ENCODE measurements at regions not wholly inside any gene's neighbourhood (a gene's known extent, or its start where the extent isn't known, plus 50 kb on each side); places are given as distances from the start of the nearest gene placed in this dataset.

DNA sequence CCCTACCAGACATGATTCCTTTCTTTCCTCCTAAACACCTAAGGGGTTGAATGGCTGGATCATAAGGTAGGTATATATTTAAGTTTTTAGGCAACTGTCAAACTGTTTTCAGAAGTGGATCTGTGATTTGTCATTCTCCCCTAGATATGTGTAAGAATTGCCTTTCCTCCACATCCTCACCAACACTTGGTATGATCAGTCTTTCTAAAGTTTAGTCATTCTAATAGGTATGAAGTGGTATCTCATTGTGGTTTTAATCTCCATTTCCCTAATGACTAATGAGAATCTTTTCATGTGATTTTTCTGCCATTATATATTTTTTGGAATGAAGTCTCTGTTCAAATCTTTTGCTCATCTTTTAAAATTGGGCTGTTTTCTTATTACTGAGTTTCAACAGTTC lies 122.1 kb downstream of the TFCP2L1 start:
- no peak for DNase-seq (ENCODE audit: low spot score)
- Histone ChIP-seq H3K27ac (ENCODE audit: poor library complexity, severe bottlenecking) (no peak overlapping the region), H3K4me3 (ENCODE audit: severe bottlenecking) (no peak overlapping the region), H3K27me3 (ENCODE audit: insufficient read depth, poor library complexity, severe bottlenecking) (no peaks in the 10 kb centered on the region), H3K36me3 (ENCODE audit: low read depth) (no peaks in the 10 kb centered on the region), H3K4me1 (ENCODE audit: insufficient read depth, poor library complexity, severe bottlenecking) (no peaks in the 10 kb centered on the region), H3K9me3 (ENCODE audit: severe bottlenecking) (peaks cover 4% of the 10 kb centered on the region)
- no peak for ATAC-seq (ENCODE audit: low read depth)
- TF ChIP-seq, protein P1, sequence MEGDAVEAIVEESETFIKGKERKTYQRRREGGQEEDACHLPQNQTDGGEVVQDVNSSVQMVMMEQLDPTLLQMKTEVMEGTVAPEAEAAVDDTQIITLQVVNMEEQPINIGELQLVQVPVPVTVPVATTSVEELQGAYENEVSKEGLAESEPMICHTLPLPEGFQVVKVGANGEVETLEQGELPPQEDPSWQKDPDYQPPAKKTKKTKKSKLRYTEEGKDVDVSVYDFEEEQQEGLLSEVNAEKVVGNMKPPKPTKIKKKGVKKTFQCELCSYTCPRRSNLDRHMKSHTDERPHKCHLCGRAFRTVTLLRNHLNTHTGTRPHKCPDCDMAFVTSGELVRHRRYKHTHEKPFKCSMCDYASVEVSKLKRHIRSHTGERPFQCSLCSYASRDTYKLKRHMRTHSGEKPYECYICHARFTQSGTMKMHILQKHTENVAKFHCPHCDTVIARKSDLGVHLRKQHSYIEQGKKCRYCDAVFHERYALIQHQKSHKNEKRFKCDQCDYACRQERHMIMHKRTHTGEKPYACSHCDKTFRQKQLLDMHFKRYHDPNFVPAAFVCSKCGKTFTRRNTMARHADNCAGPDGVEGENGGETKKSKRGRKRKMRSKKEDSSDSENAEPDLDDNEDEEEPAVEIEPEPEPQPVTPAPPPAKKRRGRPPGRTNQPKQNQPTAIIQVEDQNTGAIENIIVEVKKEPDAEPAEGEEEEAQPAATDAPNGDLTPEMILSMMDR (IDR thresholded peaks at IDR 0.05; ENCODE audit: poor library complexity, severe bottlenecking), result no peak

DNA sequence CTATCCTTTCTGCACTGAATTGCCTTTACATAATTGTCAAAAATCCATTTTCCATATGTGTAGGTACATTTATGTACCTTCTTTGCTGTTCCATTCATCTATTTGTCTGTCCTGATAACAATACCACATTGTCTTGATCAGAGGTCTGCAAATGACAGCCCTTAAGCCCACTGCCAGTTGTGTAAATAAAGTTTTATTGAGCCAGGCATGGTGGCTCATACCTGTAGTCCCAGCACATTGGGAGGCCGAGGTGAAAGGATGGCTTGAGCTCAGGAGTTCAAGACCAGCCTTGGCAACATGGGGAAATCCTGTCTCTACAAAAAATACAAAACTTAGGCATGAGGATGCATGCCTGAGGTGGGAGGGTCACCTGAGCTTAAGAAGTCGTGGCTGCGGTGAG lies 121.0 kb downstream of the TFCP2L1 start:
- TF ChIP-seq, protein P1 (IDR thresholded peaks at IDR 0.05; ENCODE audit: poor library complexity, severe bottlenecking), result no peak
- DNase-seq (ENCODE audit: low spot score), result no peak
- H3K27ac ChIP-seq (ENCODE audit: poor library complexity, severe bottlenecking), result no peak overlapping the region
- no peaks in the 10 kb centered on the region for H3K27me3 ChIP-seq (ENCODE audit: insufficient read depth, poor library complexity, severe bottlenecking)
- H3K4me1 ChIP-seq (ENCODE audit: insufficient read depth, poor library complexity, severe bottlenecking), result no peaks in the 10 kb centered on the region
- no peak overlapping the region for H3K4me3 ChIP-seq (ENCODE audit: severe bottlenecking)
- peaks cover 4% of the 10 kb centered on the region for H3K9me3 ChIP-seq (ENCODE audit: severe bottlenecking)
- H3K36me3 ChIP-seq (ENCODE audit: low read depth), result no peaks in the 10 kb centered on the region
- no peak for ATAC-seq (ENCODE audit: low read depth)

DNA sequence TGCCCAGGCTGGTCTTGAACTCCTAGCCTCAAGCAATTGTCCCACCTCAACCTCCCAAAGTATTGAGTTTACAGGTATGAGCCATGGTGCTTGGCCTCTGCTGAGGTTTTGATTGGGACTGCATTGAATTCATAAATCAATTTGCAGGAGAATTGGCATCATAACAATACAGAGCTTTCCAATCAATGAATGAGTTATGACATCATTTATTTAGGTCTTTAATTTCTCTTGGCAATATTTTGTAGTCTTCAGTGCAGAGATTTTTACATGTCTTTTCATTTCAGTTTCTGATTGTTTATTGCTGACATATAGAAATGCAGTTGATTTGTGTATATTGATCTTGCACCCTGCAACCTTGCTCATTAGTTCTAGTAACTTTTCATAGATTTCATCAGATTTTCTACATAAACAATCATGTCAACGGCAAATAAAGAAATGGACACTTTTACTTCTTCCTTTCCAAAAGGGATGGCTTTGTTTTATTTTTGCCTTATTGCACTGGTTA lies 119.9 kb downstream of the TFCP2L1 start:
- H3K9me3 ChIP-seq (ENCODE audit: severe bottlenecking), result peaks cover 4% of the 10 kb centered on the region
- ATAC-seq (ENCODE audit: low read depth) (no peak), DNase-seq (ENCODE audit: low spot score) (no peak)
- H3K4me3 ChIP-seq (ENCODE audit: severe bottlenecking), result no peak overlapping the region
- TF ChIP-seq, protein P1 (IDR thresholded peaks at IDR 0.05; ENCODE audit: poor library complexity, severe bottlenecking), result no peak
- no peaks in the 10 kb centered on the region for H3K27me3 ChIP-seq (ENCODE audit: insufficient read depth, poor library complexity, severe bottlenecking)
- H3K4me1 ChIP-seq (ENCODE audit: insufficient read depth, poor library complexity, severe bottlenecking), result no peaks in the 10 kb centered on the region
- no peaks in the 10 kb centered on the region for H3K36me3 ChIP-seq (ENCODE audit: low read depth)
- no peak overlapping the region for H3K27ac ChIP-seq (ENCODE audit: poor library complexity, severe bottlenecking)

Measured in RWPE2 (cell line).